AG04450 (cell line): ENCODE measurements at regions not wholly inside any gene's neighbourhood (a gene's known extent, or its start where the extent isn't known, plus 50 kb on each side); places are given as distances from the start of the nearest gene placed in this dataset.

ENCODE experiments used
- CTCF ChIA-PET: fragments of 300-600, 350-600 bp; formaldehyde crosslinking; extraction: SDS; loops from one replicate; lab custom pipeline; 2022; ENCODE audit warnings: antibody characterized with exemption, inconsistent platforms; lab: Charles Lee
- POLR2A ChIA-PET: fragments of 350-600 bp; formaldehyde crosslinking; extraction: SDS; loops from one replicate; lab custom pipeline; 2021; ENCODE audit warnings: antibody characterized with exemption, inconsistent platforms; lab: Yijun Ruan, JAX
- DNase-seq: peaks from one replicate; pipeline ENCODE4 v3.0.0-alpha.2; 2011; ENCODE audit warnings: low read depth, low spot score
- H3K27ac ChIP-seq: one replicate; pipeline ENCODE4 v1.5.1; 2012; ENCODE audit warnings: low read depth, low read length, control low read depth
- H3K27me3 ChIP-seq: one replicate; pipeline ENCODE4 v1.6.0; 2012; ENCODE audit warnings: low read length; ENCODE audit not compliant: control insufficient read depth, insufficient read depth
- H3K4me3 ChIP-seq: 2 replicates; pipeline ENCODE4 v1.5.1; 2011; ENCODE audit warnings: mild to moderate bottlenecking, low read depth, low read length, control low read depth
- H3K9me3 ChIP-seq: 2 replicates; pipeline ENCODE4 v1.5.1; 2012; ENCODE audit warnings: low read length; ENCODE audit not compliant: control insufficient read depth, insufficient read depth
- TF ChIP-seq, protein P1 (sequence below): IDR thresholded peaks from 2 replicates; pipeline ENCODE4 v1.5.1; 2011; ENCODE audit warnings: low read depth, low read length, control low read depth, inconsistent platforms

DNA sequence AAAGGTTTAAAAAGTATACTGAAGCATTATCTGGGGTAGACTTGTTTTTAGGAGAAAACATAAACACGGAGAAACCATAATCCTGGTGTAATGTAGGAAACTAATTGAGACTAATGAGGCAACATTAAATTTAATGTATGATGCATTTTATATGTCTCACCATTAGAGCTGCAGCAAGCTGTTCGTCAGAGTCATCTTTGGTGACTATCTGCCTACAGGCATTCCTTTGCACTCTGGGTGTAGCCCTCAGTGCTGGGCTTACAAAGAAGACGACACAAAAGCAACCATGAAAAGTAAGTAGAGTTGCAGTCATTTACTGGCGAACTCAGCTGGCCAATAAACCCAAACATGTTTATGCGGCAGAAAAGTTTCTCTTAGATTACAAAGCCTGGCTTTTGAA, 415.3 kb upstream of the ZEB2 start:
- DNase-seq: no peak
- POLR2A ChIA-PET: no interaction called here

DNA sequence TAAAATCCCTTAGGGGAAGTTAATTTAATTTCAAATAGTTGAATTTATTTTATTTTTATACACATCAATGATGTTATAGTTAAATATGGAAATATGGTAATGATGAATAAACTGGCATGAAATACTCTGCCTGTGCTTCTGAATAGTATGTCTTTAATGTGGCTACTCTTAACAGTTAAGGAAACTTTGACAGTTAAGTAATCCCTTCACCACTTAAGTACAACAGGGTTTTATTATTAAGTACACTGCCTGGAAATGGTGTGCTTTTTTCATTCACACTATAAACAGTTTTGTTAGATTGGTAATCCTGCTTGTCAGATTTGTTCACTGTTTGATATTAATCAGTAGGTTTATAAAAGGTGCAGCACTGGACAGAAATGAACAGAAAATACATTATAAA, 412.0 kb upstream of the ZEB2 start:
- Histone ChIP-seq H3K27me3 (no peaks in the 10 kb centered on the region), H3K4me3 (no peak overlapping the region), H3K27ac (no peak overlapping the region), H3K9me3 (no peaks in the 10 kb centered on the region)
- no peak for DNase-seq
- CTCF ChIA-PET: no interaction called here
- POLR2A ChIA-PET: no interaction called here
- TF ChIP-seq, protein P1, sequence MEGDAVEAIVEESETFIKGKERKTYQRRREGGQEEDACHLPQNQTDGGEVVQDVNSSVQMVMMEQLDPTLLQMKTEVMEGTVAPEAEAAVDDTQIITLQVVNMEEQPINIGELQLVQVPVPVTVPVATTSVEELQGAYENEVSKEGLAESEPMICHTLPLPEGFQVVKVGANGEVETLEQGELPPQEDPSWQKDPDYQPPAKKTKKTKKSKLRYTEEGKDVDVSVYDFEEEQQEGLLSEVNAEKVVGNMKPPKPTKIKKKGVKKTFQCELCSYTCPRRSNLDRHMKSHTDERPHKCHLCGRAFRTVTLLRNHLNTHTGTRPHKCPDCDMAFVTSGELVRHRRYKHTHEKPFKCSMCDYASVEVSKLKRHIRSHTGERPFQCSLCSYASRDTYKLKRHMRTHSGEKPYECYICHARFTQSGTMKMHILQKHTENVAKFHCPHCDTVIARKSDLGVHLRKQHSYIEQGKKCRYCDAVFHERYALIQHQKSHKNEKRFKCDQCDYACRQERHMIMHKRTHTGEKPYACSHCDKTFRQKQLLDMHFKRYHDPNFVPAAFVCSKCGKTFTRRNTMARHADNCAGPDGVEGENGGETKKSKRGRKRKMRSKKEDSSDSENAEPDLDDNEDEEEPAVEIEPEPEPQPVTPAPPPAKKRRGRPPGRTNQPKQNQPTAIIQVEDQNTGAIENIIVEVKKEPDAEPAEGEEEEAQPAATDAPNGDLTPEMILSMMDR: no peak

More for the DNA sequence above, 415.3 kb upstream of the ZEB2 start:
- no peaks in the 10 kb centered on the region for H3K27me3 ChIP-seq
- CTCF ChIA-PET: no interaction called here
- no peaks in the 10 kb centered on the region for H3K9me3 ChIP-seq
- no peak overlapping the region for H3K27ac ChIP-seq
- TF ChIP-seq, protein P1: no peak
- no peak overlapping the region for H3K4me3 ChIP-seq

DNA sequence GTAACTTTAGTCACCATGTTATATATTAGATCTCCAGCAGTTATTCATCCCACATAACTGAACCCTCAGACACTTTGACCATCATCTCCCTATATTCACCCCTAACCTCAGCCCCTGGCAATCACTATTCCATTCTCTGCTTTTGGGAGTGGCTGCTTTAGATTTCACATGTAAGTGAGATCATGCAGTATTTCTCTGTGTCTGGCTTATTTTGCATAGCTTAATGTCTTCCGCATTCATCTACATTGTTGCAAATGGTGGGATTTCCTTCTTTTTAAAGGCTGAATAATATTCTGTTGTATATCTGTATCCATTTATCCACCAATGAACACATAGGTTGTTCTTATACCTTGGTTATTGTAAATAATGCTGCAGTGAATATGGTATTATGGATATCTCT, 411.6 kb upstream of the ZEB2 start:
- TF ChIP-seq, protein P1: no peak
- CTCF ChIA-PET: no interaction called here
- DNase-seq: no peak

DNA sequence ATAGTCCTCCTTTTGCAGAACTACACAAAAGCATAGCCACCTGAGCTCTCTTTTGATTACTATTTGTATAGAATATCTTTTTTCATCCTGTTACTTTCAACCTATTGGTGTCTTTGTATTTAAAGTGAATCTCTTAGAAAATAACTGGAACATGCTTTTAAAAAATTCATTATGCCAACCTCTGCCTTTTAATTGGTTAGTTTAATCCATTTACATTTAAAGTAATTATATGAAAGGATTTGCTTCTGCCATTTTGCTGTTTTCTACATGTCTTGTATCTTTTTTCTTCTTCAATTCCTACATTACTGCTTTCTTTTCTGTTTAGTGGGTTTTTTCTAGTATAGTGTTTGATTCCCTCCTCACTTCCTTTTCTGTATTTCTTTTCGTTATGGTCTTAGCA, 407.5 kb upstream of the ZEB2 start:
- TF ChIP-seq, protein P1: no peak
- H3K9me3 ChIP-seq: no peaks in the 10 kb centered on the region
- no peak overlapping the region for H3K4me3 ChIP-seq
- CTCF ChIA-PET: no interaction called here
- H3K27me3 ChIP-seq: no peaks in the 10 kb centered on the region
- no peak overlapping the region for H3K27ac ChIP-seq
- POLR2A ChIA-PET: no interaction called here
- DNase-seq: no peak

More for the DNA sequence above, 411.6 kb upstream of the ZEB2 start:
- no peaks in the 10 kb centered on the region for H3K27me3 ChIP-seq
- POLR2A ChIA-PET: no interaction called here
- H3K4me3 ChIP-seq: no peak overlapping the region
- H3K9me3 ChIP-seq: no peaks in the 10 kb centered on the region
- H3K27ac ChIP-seq: no peak overlapping the region

DNA sequence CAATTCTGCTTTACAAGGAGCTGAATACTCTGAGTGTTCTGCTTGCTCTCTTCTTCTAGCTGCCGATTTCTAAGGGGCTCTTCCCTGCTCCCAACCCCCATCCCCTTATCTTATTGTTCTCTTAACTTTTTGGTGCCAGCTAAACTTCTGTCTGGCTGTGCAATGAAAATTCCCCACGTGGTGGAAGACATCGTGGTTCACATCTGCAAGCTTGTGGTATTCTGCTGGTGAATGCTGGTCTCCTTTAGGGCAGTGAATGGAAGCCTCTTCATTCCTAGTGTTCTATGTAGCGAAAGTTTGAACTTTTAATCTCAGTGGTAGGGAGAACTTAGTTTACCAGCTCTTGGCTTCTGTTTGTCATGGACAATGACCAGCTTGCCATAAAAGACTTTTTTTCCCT, 406.0 kb upstream of the ZEB2 start:
- no peaks in the 10 kb centered on the region for H3K27me3 ChIP-seq
- POLR2A ChIA-PET: no interaction called here
- H3K27ac ChIP-seq: no peak overlapping the region
- DNase-seq: no peak
- TF ChIP-seq, protein P1: no peak
- H3K4me3 ChIP-seq: no peak overlapping the region
- CTCF ChIA-PET: interaction anchor here (0.6 kb wide), 1 partner anchor 422 kb away, joined by 3 read pairs; no protein-coding TSS in a partner anchor
- no peaks in the 10 kb centered on the region for H3K9me3 ChIP-seq
